ENCODE measurements at regions not wholly inside any gene's neighbourhood (a gene's known extent, or its start where the extent isn't known, plus 50 kb on each side); places are given as distances from the start of the nearest gene placed in this dataset.

DNA sequence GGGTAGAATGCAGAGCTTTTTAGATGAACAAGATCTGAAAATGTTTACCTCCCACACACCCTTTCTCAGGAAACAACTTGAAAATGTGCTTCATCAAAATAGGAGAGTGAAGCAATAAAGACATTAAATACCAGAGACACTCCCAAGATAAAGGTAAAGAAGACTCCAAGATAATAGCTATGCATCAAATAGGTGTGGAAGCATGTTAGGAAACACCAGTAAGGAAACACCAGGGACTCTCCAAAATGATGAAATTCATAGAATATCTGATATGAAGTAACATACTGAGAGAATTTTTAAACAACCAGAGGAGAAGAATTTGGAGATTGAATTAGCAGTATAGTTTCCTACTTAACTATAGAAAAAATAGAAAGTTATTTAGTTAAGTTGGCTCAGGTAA is 57.0 kb downstream of the OR10A6 start:
- peaks cover 18% of the 10 kb centered on the region for H3K9me3 ChIP-seq (ENCODE audit: control insufficient read depth, low read length)
- no peaks in the 10 kb centered on the region for H3K4me1 ChIP-seq (ENCODE audit: control insufficient read depth, insufficient read depth, low read length)
- TF ChIP-seq, protein P1, sequence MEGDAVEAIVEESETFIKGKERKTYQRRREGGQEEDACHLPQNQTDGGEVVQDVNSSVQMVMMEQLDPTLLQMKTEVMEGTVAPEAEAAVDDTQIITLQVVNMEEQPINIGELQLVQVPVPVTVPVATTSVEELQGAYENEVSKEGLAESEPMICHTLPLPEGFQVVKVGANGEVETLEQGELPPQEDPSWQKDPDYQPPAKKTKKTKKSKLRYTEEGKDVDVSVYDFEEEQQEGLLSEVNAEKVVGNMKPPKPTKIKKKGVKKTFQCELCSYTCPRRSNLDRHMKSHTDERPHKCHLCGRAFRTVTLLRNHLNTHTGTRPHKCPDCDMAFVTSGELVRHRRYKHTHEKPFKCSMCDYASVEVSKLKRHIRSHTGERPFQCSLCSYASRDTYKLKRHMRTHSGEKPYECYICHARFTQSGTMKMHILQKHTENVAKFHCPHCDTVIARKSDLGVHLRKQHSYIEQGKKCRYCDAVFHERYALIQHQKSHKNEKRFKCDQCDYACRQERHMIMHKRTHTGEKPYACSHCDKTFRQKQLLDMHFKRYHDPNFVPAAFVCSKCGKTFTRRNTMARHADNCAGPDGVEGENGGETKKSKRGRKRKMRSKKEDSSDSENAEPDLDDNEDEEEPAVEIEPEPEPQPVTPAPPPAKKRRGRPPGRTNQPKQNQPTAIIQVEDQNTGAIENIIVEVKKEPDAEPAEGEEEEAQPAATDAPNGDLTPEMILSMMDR (conservative IDR thresholded peaks at IDR 0.05): no peak
- H3K36me3 Mint-ChIP-seq (ENCODE audit: low read depth): peaks cover 35% of the 10 kb centered on the region
- peaks cover 67% of the 10 kb centered on the region for H3K36me3 ChIP-seq (ENCODE audit: control insufficient read depth, insufficient read depth, low read length)
- H3K4me3 ChIP-seq (ENCODE audit: low read length): no peak overlapping the region
- no peak overlapping the region for H3K4me3 Mint-ChIP-seq
- peaks cover 19% of the 10 kb centered on the region for H3K9me3 Mint-ChIP-seq
- no peak overlapping the region for H3K9ac ChIP-seq (ENCODE audit: extremely low read depth, low read length, poor library complexity, severe bottlenecking)
- H3K27ac Mint-ChIP-seq: no peak overlapping the region
- DNase-seq: no peak
- H3K27me3 Mint-ChIP-seq (ENCODE audit: insufficient read depth): no peaks in the 10 kb centered on the region
- no peak overlapping the region for H3K27ac ChIP-seq (ENCODE audit: low read depth, low read length)
- H3K27me3 ChIP-seq (ENCODE audit: control insufficient read depth, insufficient read depth, low read length, poor library complexity, severe bottlenecking): no peaks in the 10 kb centered on the region
- H3K4me1 Mint-ChIP-seq: no peaks in the 10 kb centered on the region

DNA sequence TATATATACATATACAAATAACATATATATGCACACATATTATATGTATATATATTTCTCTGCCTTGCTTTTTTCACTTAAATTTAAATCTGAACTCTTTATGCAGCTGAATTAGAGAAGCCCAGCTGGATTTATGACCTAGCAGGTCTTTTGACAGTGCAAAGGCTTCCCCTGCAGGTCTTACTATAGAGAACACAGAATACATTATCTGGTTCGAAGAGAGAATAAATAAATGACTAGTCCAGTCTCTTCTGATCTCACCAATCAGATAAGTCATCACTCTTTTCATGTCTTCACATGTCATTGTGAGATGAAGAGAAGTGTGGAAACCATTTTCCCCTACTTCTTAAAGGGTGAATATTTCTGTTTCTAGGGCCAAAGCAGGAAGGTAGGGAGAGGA is 58.2 kb downstream of the OR10A6 start:
- Mint-ChIP-seq H3K36me3 (ENCODE audit: low read depth) (peaks cover 41% of the 10 kb centered on the region), H3K4me1 (no peaks in the 10 kb centered on the region), H3K9me3 (peaks cover 28% of the 10 kb centered on the region), H3K27ac (no peak overlapping the region), H3K4me3 (no peak overlapping the region), H3K27me3 (ENCODE audit: insufficient read depth) (no peaks in the 10 kb centered on the region)
- TF ChIP-seq, protein P1 (conservative IDR thresholded peaks at IDR 0.05): no peak
- no peak overlapping the region for H3K9ac ChIP-seq (ENCODE audit: extremely low read depth, low read length, poor library complexity, severe bottlenecking)
- H3K27me3 ChIP-seq (ENCODE audit: control insufficient read depth, insufficient read depth, low read length, poor library complexity, severe bottlenecking): no peaks in the 10 kb centered on the region
- H3K36me3 ChIP-seq (ENCODE audit: control insufficient read depth, insufficient read depth, low read length): peaks cover 65% of the 10 kb centered on the region
- DNase-seq: no peak
- H3K4me1 ChIP-seq (ENCODE audit: control insufficient read depth, insufficient read depth, low read length): no peaks in the 10 kb centered on the region
- no peak overlapping the region for H3K27ac ChIP-seq (ENCODE audit: low read depth, low read length)
- WGBS, 2 experiments (ENCODE audit: insufficient coverage in 1 of 2, insufficient read length in 1 of 2): 85% methylated on average over 1 of the region's 1 CpG; no CpG with 5 or more reads in 1 of the 2 experiments
- H3K9me3 ChIP-seq (ENCODE audit: control insufficient read depth, low read length): peaks cover 25% of the 10 kb centered on the region
- H3K4me3 ChIP-seq (ENCODE audit: low read length): no peak overlapping the region

DNA sequence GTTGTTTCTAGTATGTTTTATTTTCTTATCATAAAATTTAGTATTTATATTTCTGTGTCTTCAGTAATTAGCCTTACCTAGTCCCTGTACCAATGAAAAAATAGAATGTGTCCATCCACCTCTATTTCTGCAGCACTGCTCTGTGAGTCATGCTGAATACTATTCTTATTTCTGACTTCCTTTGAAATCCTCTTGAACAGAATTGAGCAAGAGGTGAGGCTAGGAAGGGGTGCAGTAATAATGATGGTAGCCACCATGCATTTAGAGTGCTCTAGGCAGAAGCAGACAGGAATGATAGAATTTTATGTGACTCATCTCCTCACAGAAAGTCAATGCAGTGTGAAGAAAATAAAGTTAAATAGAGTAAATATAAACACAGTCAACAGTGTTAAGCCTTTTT is 60.0 kb downstream of the OR10A6 start:
- H3K36me3 Mint-ChIP-seq (ENCODE audit: low read depth): peaks cover 41% of the 10 kb centered on the region
- TF ChIP-seq, protein P1 (conservative IDR thresholded peaks at IDR 0.05): no peak
- no peaks in the 10 kb centered on the region for H3K4me1 Mint-ChIP-seq
- no peaks in the 10 kb centered on the region for H3K4me1 ChIP-seq (ENCODE audit: control insufficient read depth, insufficient read depth, low read length)
- peaks cover 33% of the 10 kb centered on the region for H3K9me3 Mint-ChIP-seq
- no peak for DNase-seq
- no peaks in the 10 kb centered on the region for H3K27me3 Mint-ChIP-seq (ENCODE audit: insufficient read depth)
- no peak overlapping the region for H3K4me3 ChIP-seq (ENCODE audit: low read length)
- H3K4me3 Mint-ChIP-seq: no peak overlapping the region
- H3K9ac ChIP-seq (ENCODE audit: extremely low read depth, low read length, poor library complexity, severe bottlenecking): no peak overlapping the region
- H3K36me3 ChIP-seq (ENCODE audit: control insufficient read depth, insufficient read depth, low read length): peaks cover 53% of the 10 kb centered on the region
- H3K9me3 ChIP-seq (ENCODE audit: control insufficient read depth, low read length): peaks cover 25% of the 10 kb centered on the region
- no peaks in the 10 kb centered on the region for H3K27me3 ChIP-seq (ENCODE audit: control insufficient read depth, insufficient read depth, low read length, poor library complexity, severe bottlenecking)
- no peak overlapping the region for H3K27ac Mint-ChIP-seq
- H3K27ac ChIP-seq (ENCODE audit: low read depth, low read length): no peak overlapping the region

Measured in endodermal cell (in vitro differentiated cells).